ENCODE measurements at regions not wholly inside any gene's neighbourhood (a gene's known extent, or its start where the extent isn't known, plus 50 kb on each side); places are given as distances from the start of the nearest gene placed in this dataset.
"Not testable (repeated sequence)": the region's sequence is repeated elsewhere in the genome, so short reads cannot be mapped to it uniquely, and the experiment has no call there.

DNA sequence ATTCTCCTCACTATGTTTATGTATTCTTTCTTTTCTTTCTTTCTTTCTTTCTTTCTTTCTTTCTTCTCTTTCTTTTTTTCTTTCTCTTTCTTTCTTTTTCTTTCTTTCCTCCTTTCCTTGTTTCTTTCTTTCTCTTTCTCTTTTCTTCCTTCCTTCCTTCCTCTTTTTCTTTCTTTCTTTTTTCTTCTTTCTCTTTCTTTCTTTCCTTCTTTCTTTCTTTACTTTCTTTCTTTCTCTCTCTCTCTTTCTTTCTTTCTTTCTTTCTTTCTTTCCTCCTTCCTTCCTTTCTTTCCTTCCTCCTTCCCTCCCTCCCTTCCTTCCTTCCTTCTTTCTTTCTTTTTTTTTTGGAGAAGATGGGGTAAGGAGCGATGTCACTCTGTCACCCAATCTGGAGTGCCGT is 1405.5 kb downstream of the SLITRK5 start:
- no peaks in the 10 kb centered on the region for H3K4me1 ChIP-seq
- WGBS, 2 donors (ENCODE audit: low coverage in 1 of 2): 89 to 100% methylated on average over 1 to 2 of the region's 2 CpGs
- H3K27ac ChIP-seq: no peak overlapping the region
- no peaks in the 10 kb centered on the region for H3K9me3 ChIP-seq
- intact Hi-C loops (cut with DNase I; ENCODE audit: low total_unique reads) (no loop called here), in situ Hi-C loops (cut with MboI; ENCODE audit: low pct_ligation_motif_present in 1 of 4, low pct_unique_long_range_greater_than_20kb in 1 of 4, low sequenced_read_pairs in 3 of 4) (no loop called here)
- no peaks in the 10 kb centered on the region for H3K36me3 ChIP-seq
- H3K4me3 ChIP-seq: no peak overlapping the region
- TF ChIP-seq, protein P1, sequence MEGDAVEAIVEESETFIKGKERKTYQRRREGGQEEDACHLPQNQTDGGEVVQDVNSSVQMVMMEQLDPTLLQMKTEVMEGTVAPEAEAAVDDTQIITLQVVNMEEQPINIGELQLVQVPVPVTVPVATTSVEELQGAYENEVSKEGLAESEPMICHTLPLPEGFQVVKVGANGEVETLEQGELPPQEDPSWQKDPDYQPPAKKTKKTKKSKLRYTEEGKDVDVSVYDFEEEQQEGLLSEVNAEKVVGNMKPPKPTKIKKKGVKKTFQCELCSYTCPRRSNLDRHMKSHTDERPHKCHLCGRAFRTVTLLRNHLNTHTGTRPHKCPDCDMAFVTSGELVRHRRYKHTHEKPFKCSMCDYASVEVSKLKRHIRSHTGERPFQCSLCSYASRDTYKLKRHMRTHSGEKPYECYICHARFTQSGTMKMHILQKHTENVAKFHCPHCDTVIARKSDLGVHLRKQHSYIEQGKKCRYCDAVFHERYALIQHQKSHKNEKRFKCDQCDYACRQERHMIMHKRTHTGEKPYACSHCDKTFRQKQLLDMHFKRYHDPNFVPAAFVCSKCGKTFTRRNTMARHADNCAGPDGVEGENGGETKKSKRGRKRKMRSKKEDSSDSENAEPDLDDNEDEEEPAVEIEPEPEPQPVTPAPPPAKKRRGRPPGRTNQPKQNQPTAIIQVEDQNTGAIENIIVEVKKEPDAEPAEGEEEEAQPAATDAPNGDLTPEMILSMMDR (IDR thresholded peaks at IDR 0.05): no peak
- TF ChIP-seq POLR2AphosphoS5 (IDR thresholded peaks at IDR 0.05) (no peak), EP300 (IDR thresholded peaks at IDR 0.05; ENCODE audit: low read depth) (no peak), POLR2A (IDR thresholded peaks at IDR 0.05) (no peak)
- DNase-seq: no peak
- H3K27me3 ChIP-seq: no peaks in the 10 kb centered on the region

DNA sequence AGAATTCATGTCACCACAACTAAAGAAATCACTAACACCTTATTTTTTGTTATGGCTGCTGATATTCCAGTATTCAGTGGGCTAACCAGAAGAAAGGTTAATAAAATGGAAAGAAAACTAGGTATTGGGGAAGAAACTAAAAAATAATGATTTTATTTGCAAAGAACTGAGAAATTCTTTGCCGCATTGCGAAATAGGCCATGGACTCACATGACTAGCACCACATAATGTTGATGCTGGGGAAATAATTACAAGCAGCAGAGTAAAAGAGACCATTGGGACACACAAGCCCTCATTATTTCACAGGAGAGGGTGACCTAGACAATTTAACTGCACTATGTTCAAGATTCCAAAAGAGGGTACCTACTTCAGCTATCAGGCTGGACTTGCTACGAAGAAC is 1411.5 kb downstream of the SLITRK5 start:
- H3K27me3 ChIP-seq: no peaks in the 10 kb centered on the region
- no peak overlapping the region for H3K4me3 ChIP-seq
- no peaks in the 10 kb centered on the region for H3K4me1 ChIP-seq
- H3K27ac ChIP-seq: no peak overlapping the region
- no peak for DNase-seq
- no peaks in the 10 kb centered on the region for H3K9me3 ChIP-seq
- WGBS, 2 donors (ENCODE audit: low coverage in 1 of 2): 94 to 100% methylated on average over 2 to 3 of the region's 3 CpGs
- H3K36me3 ChIP-seq: no peaks in the 10 kb centered on the region
- intact Hi-C loops (cut with DNase I; ENCODE audit: low total_unique reads): no loop called here
- in situ Hi-C loops (cut with MboI; ENCODE audit: low pct_ligation_motif_present in 1 of 4, low pct_unique_long_range_greater_than_20kb in 1 of 4, low sequenced_read_pairs in 3 of 4): no loop called here
- TF ChIP-seq EP300 (IDR thresholded peaks at IDR 0.05; ENCODE audit: low read depth) (no peak), POLR2AphosphoS5 (IDR thresholded peaks at IDR 0.05) (no peak)
- TF ChIP-seq, protein P1 (IDR thresholded peaks at IDR 0.05): no peak

DNA sequence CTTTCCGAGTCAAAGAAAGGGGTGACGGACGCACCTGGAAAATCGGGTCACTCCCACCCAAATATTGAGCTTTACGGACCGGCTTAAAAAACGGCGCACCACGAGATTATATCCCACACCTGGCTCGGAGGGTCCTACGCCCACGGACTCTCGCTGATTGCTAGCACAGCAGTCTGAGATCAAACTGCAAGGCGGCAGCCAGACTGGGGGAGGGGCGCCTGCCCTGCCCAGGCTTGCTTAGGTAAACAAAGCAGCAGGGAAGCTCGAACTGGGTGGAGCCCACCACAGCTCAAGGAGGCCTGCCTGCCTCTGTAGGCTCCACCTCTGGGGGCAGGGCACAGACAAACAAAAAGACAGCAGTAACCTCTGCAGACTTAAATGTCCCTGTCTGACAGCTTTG is 1416.9 kb downstream of the SLITRK5 start:
- intact Hi-C loops (cut with DNase I; ENCODE audit: low total_unique reads); DNase-seq; H3K27me3 ChIP-seq; H3K4me1 ChIP-seq; H3K27ac ChIP-seq; in situ Hi-C loops (cut with MboI; ENCODE audit: low pct_ligation_motif_present in 1 of 4, low pct_unique_long_range_greater_than_20kb in 1 of 4, low sequenced_read_pairs in 3 of 4); H3K9me3 ChIP-seq; H3K4me3 ChIP-seq; H3K36me3 ChIP-seq: not testable (repeated sequence)
- 20 to 83% methylated on average over 1 to 16 of the region's 16 CpGs for WGBS, 2 donors (ENCODE audit: low coverage in 1 of 2)

DNA sequence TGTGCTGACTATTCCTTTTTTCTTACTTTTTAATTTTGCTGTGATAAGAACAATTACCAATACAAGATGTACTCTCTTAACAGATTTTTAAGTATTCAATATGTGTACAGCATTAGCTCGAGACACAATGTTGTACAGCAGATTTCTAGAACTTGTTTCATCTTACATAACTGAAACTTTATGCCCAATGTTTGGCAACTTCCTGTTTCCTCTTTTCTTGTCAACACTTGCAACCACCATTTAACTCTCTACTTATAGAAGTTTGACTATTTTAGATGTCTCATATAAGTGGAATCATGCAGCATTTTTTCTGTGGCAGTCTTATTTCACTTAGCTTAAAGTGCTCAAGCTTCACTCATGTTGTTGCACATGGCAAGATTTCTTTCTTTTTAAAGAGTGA is 1426.8 kb downstream of the SLITRK5 start:
- Histone ChIP-seq H3K36me3 (no peaks in the 10 kb centered on the region), H3K27ac (no peak overlapping the region), H3K27me3 (no peaks in the 10 kb centered on the region), H3K4me1 (no peaks in the 10 kb centered on the region), H3K4me3 (no peak overlapping the region), H3K9me3 (no peaks in the 10 kb centered on the region)
- 67 to 76% methylated on average over 1 of the region's 1 CpG for WGBS, 2 donors (ENCODE audit: low coverage in 1 of 2)
- no peak for TF ChIP-seq EP300 (IDR thresholded peaks at IDR 0.05; ENCODE audit: low read depth)
- no peak for TF ChIP-seq POLR2AphosphoS5 (IDR thresholded peaks at IDR 0.05)
- TF ChIP-seq POLR2A (IDR thresholded peaks at IDR 0.05): no peak
- TF ChIP-seq, protein P1 (IDR thresholded peaks at IDR 0.05): no peak
- intact Hi-C loops (cut with DNase I; ENCODE audit: low total_unique reads): no loop called here
- in situ Hi-C loops (cut with MboI; ENCODE audit: low pct_ligation_motif_present in 1 of 4, low pct_unique_long_range_greater_than_20kb in 1 of 4, low sequenced_read_pairs in 3 of 4): no loop called here
- no peak for DNase-seq

DNA sequence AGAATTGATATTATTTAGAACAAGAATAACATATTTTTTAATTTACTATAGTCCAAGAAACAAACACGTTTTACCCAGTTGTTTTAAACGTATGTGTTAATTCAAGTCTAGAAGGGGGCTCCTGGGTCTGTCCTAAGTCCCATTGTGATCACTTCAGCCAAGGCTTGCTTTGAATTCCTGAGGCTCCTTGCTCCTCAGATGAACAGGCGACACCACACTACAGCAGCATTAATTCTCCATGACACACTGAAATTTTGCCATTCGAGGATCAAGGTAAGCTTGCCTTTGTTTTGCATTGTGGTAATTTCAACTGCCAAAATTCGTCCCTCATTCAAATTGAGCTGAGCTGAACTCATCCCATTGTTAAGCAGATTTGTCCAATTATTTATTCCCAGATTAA is 1442.6 kb downstream of the SLITRK5 start:
- DNase-seq: no peak
- in situ Hi-C loops (cut with MboI; ENCODE audit: low pct_ligation_motif_present in 1 of 4, low pct_unique_long_range_greater_than_20kb in 1 of 4, low sequenced_read_pairs in 3 of 4) (no loop called here), intact Hi-C loops (cut with DNase I; ENCODE audit: low total_unique reads) (no loop called here)
- TF ChIP-seq POLR2A (IDR thresholded peaks at IDR 0.05) (no peak), POLR2AphosphoS5 (IDR thresholded peaks at IDR 0.05) (no peak), EP300 (IDR thresholded peaks at IDR 0.05; ENCODE audit: low read depth) (no peak)
- Histone ChIP-seq H3K9me3 (no peaks in the 10 kb centered on the region), H3K27ac (no peak overlapping the region), H3K27me3 (no peaks in the 10 kb centered on the region), H3K36me3 (no peaks in the 10 kb centered on the region), H3K4me3 (no peak overlapping the region), H3K4me1 (no peaks in the 10 kb centered on the region)
- WGBS, 2 donors (ENCODE audit: low coverage in 1 of 2): 51 to 57% methylated on average over 5 of the region's 5 CpGs
